ENCODE measurements at regions not wholly inside any gene's neighbourhood (a gene's known extent, or its start where the extent isn't known, plus 50 kb on each side); places are given as distances from the start of the nearest gene placed in this dataset.
"Not testable (repeated sequence)": the region's sequence is repeated elsewhere in the genome, so short reads cannot be mapped to it uniquely, and the experiment has no call there.

DNA sequence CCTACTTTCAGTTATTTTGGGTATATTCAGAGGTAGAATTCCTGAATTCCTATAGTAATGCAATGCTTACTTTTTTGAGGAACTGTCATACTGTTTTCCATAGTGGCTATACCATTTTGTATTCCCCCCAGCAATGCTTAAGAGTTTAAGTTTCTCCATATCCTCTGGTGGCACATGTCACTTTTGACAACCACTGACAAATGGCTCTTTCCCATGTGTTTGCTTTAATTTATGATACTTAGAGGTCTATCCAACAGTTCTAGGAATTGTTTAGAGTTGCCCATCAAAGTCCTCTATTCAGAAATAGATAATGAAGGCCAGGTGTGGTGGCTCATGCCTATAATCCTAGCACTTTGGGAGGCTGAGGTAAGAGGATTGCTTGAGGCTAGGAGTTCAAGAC is 128.9 kb upstream of the CFAP20DC start:
- peaks cover 2% of the 10 kb centered on the region for H3K9me3 ChIP-seq (replicated peaks; ENCODE audit: control insufficient read depth, low read depth, low read length)
- H3K4me1 ChIP-seq (ENCODE audit: control insufficient read depth, insufficient read depth, low read length), result no peaks in the 10 kb centered on the region
- H3K27ac ChIP-seq (ENCODE audit: low read length), result no peak overlapping the region
- H3K36me3 ChIP-seq (ENCODE audit: control insufficient read depth, insufficient read depth, low read length), result no peaks in the 10 kb centered on the region
- DNase-seq, result no peak
- no peak overlapping the region for H3K4me3 ChIP-seq (ENCODE audit: low read length)
- no peaks in the 10 kb centered on the region for H3K27me3 ChIP-seq (ENCODE audit: control insufficient read depth, insufficient read depth, low read length)

GRCh38 chr3:59171491-59171890 is 121.7 kb upstream of the CFAP20DC start:
- no peak overlapping the region for H3K4me3 ChIP-seq (ENCODE audit: low read length)
- H3K36me3 ChIP-seq (ENCODE audit: control insufficient read depth, insufficient read depth, low read length), result no peaks in the 10 kb centered on the region
- DNase-seq, result no peak
- no peaks in the 10 kb centered on the region for H3K27me3 ChIP-seq (ENCODE audit: control insufficient read depth, insufficient read depth, low read length)
- H3K27ac ChIP-seq (ENCODE audit: low read length), result no peak overlapping the region
- no peaks in the 10 kb centered on the region for H3K4me1 ChIP-seq (ENCODE audit: control insufficient read depth, insufficient read depth, low read length)
- H3K9me3 ChIP-seq (replicated peaks; ENCODE audit: control insufficient read depth, low read depth, low read length), result peaks cover 2% of the 10 kb centered on the region
- WGBS (ENCODE audit: insufficient coverage), result no CpG with 5 or more reads among the region's 1 CpG

DNA sequence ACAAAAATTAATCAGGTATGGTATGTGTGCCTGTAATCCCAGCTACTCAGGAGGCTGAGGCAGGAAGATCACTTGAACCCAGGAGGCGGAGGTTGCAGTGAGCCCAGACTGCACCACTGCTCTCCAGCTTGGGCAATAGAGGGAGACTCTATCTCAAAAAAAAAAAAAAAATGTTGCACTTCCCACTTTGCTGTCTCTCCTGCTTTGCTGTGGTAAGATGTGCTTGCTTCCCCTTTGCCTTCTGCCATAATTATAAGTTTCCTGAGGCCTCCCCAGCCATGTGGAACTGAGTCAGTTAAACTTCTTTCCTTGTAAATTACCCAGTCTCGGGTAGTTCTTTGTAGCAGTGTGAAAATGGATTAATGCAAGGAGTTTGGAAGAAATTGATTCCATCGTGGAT is 120.3 kb upstream of the CFAP20DC start:
- not testable (repeated sequence) for H3K4me1 ChIP-seq (ENCODE audit: control insufficient read depth, insufficient read depth, low read length); H3K9me3 ChIP-seq (replicated peaks; ENCODE audit: control insufficient read depth, low read depth, low read length); H3K27me3 ChIP-seq (ENCODE audit: control insufficient read depth, insufficient read depth, low read length); DNase-seq; H3K36me3 ChIP-seq (ENCODE audit: control insufficient read depth, insufficient read depth, low read length); H3K27ac ChIP-seq (ENCODE audit: low read length); H3K4me3 ChIP-seq (ENCODE audit: low read length)
- 88% methylated on average over 1 of the region's 3 CpGs for WGBS (ENCODE audit: insufficient coverage)

DNA sequence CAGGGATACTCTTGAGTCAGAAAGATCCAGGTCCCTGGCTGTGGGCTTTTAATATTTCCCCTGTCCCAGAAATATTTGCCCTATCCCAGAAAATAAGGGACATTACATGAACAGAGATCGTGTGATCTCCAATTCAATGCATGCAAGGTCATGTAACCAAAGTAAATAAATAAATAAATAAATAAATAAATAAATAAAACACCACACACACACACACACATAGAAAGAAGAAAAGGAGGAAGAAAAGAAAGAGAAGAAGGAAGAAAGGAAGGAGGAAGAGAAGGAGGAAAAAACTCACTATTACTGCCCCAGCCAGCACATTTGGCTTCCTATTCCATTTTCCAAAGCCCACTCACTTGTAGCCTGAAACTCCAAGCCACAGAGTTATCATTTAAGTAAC is 117.9 kb upstream of the CFAP20DC start:
- Histone ChIP-seq H3K27me3 (ENCODE audit: control insufficient read depth, insufficient read depth, low read length) (no peaks in the 10 kb centered on the region), H3K4me3 (ENCODE audit: low read length) (no peak overlapping the region), H3K36me3 (ENCODE audit: control insufficient read depth, insufficient read depth, low read length) (no peaks in the 10 kb centered on the region), H3K27ac (ENCODE audit: low read length) (no peak overlapping the region), H3K4me1 (ENCODE audit: control insufficient read depth, insufficient read depth, low read length) (no peaks in the 10 kb centered on the region), H3K9me3 (replicated peaks; ENCODE audit: control insufficient read depth, low read depth, low read length) (no peaks in the 10 kb centered on the region)
- no peak for DNase-seq
- WGBS (ENCODE audit: insufficient coverage), result no CpG with 5 or more reads among the region's 1 CpG

DNA sequence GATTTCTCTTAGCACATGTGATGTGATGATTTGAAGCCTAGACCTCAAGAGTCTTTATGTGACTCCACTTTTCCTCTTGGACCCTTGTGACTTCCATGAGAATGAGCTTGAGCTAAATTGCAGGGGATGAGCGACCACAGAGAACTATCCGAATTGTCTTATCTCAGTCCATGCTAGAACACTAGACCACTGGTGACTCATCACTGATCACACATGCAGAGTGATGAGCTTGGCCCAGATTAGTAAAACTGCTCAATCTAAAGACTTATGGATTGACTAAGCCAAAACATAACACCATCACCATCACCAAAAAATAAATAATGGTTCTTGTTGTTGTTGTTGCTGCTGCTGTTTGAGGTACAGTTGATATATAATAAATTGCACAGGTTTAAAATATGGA is 114.1 kb upstream of the CFAP20DC start:
- DNase-seq, result no peak
- no peaks in the 10 kb centered on the region for H3K36me3 ChIP-seq (ENCODE audit: control insufficient read depth, insufficient read depth, low read length)
- WGBS (ENCODE audit: insufficient coverage), result no CpG with 5 or more reads among the region's 2 CpGs
- no peaks in the 10 kb centered on the region for H3K27me3 ChIP-seq (ENCODE audit: control insufficient read depth, insufficient read depth, low read length)
- H3K4me3 ChIP-seq (ENCODE audit: low read length), result no peak overlapping the region
- H3K27ac ChIP-seq (ENCODE audit: low read length), result no peak overlapping the region
- no peaks in the 10 kb centered on the region for H3K9me3 ChIP-seq (replicated peaks; ENCODE audit: control insufficient read depth, low read depth, low read length)
- H3K4me1 ChIP-seq (ENCODE audit: control insufficient read depth, insufficient read depth, low read length), result no peaks in the 10 kb centered on the region

- H3K9me3 ChIP-seq (replicated peaks; ENCODE audit: control insufficient read depth, low read depth, low read length), result no peaks in the 10 kb centered on the region
- no peaks in the 10 kb centered on the region for H3K4me1 ChIP-seq (ENCODE audit: control insufficient read depth, insufficient read depth, low read length)
- H3K36me3 ChIP-seq (ENCODE audit: control insufficient read depth, insufficient read depth, low read length), result no peaks in the 10 kb centered on the region
- H3K27me3 ChIP-seq (ENCODE audit: control insufficient read depth, insufficient read depth, low read length), result no peaks in the 10 kb centered on the region
- no peak overlapping the region for H3K4me3 ChIP-seq (ENCODE audit: low read length)
- no peak for DNase-seq
- no peak overlapping the region for H3K27ac ChIP-seq (ENCODE audit: low read length)
- 100% methylated on average over 1 of the region's 7 CpGs for WGBS (ENCODE audit: insufficient coverage)
Measured at GRCh38 chr3:59161048-59161447, 111.2 kb upstream of the CFAP20DC start.

DNA sequence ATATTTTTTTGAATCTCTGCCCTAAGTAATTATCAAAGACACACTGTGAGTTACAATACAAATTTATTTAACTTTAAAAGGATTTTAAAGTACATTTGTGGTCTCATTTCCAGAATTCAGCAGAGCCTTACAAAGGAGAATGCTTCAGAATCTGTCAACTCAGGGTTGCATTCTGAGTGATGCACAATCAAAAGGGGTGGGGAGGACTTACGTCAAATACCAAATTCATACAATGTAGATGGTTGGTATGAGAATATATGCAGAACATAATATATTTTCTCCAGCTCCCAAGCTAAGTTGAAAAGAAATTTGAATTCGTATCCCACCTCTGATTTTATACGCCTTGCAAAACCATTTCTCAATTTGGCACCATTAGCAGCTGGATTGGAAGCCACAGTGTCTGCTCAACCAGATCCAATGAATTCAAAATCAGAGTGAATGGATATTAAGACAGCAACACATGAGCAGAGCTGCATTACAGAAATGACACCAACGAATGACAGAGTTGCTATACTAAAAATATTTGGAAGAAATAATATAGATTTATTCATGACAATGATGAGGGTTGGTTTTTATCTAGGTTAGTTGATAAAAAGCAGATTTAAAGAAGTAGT is 110.4 kb upstream of the CFAP20DC start:
- Histone ChIP-seq H3K27ac (ENCODE audit: low read length) (no peak overlapping the region), H3K4me1 (ENCODE audit: control insufficient read depth, insufficient read depth, low read length) (no peaks in the 10 kb centered on the region), H3K27me3 (ENCODE audit: control insufficient read depth, insufficient read depth, low read length) (no peaks in the 10 kb centered on the region), H3K36me3 (ENCODE audit: control insufficient read depth, insufficient read depth, low read length) (no peaks in the 10 kb centered on the region), H3K4me3 (ENCODE audit: low read length) (no peak overlapping the region), H3K9me3 (replicated peaks; ENCODE audit: control insufficient read depth, low read depth, low read length) (no peaks in the 10 kb centered on the region)
- no peak for DNase-seq
- no CpG with 5 or more reads among the region's 4 CpGs for WGBS (ENCODE audit: insufficient coverage)

GRCh38 chr3:59153648-59154047 is 103.8 kb upstream of the CFAP20DC start:
- no peak for DNase-seq

GRCh38 chr3:59152943-59153342 is 103.1 kb upstream of the CFAP20DC start:
- Histone ChIP-seq H3K4me1 (ENCODE audit: control insufficient read depth, insufficient read depth, low read length) (no peaks in the 10 kb centered on the region), H3K4me3 (ENCODE audit: low read length) (no peak overlapping the region), H3K27ac (ENCODE audit: low read length) (no peak overlapping the region), H3K36me3 (ENCODE audit: control insufficient read depth, insufficient read depth, low read length) (no peaks in the 10 kb centered on the region), H3K27me3 (ENCODE audit: control insufficient read depth, insufficient read depth, low read length) (no peaks in the 10 kb centered on the region), H3K9me3 (replicated peaks; ENCODE audit: control insufficient read depth, low read depth, low read length) (no peaks in the 10 kb centered on the region)
- DNase-seq, result no peak
- WGBS (ENCODE audit: insufficient coverage), result no CpG with 5 or more reads among the region's 2 CpGs

More at GRCh38 chr3:59153648-59154047, 103.8 kb upstream of the CFAP20DC start:
- no peaks in the 10 kb centered on the region for H3K4me1 ChIP-seq (ENCODE audit: control insufficient read depth, insufficient read depth, low read length)
- no peaks in the 10 kb centered on the region for H3K27me3 ChIP-seq (ENCODE audit: control insufficient read depth, insufficient read depth, low read length)
- H3K9me3 ChIP-seq (replicated peaks; ENCODE audit: control insufficient read depth, low read depth, low read length), result no peaks in the 10 kb centered on the region
- no peak overlapping the region for H3K4me3 ChIP-seq (ENCODE audit: low read length)
- no peaks in the 10 kb centered on the region for H3K36me3 ChIP-seq (ENCODE audit: control insufficient read depth, insufficient read depth, low read length)
- no peak overlapping the region for H3K27ac ChIP-seq (ENCODE audit: low read length)
- no CpG with 5 or more reads among the region's 1 CpG for WGBS (ENCODE audit: insufficient coverage)

GRCh38 chr3:59150039-59150438 is 100.2 kb upstream of the CFAP20DC start:
- H3K27me3 ChIP-seq (ENCODE audit: control insufficient read depth, insufficient read depth, low read length), result no peaks in the 10 kb centered on the region
- H3K27ac ChIP-seq (ENCODE audit: low read length), result no peak overlapping the region
- WGBS (ENCODE audit: insufficient coverage), result 97% methylated on average over 2 of the region's 3 CpGs
- H3K4me1 ChIP-seq (ENCODE audit: control insufficient read depth, insufficient read depth, low read length), result no peaks in the 10 kb centered on the region
- H3K4me3 ChIP-seq (ENCODE audit: low read length), result no peak overlapping the region
- no peaks in the 10 kb centered on the region for H3K36me3 ChIP-seq (ENCODE audit: control insufficient read depth, insufficient read depth, low read length)
- DNase-seq, result no peak
- no peaks in the 10 kb centered on the region for H3K9me3 ChIP-seq (replicated peaks; ENCODE audit: control insufficient read depth, low read depth, low read length)

DNA sequence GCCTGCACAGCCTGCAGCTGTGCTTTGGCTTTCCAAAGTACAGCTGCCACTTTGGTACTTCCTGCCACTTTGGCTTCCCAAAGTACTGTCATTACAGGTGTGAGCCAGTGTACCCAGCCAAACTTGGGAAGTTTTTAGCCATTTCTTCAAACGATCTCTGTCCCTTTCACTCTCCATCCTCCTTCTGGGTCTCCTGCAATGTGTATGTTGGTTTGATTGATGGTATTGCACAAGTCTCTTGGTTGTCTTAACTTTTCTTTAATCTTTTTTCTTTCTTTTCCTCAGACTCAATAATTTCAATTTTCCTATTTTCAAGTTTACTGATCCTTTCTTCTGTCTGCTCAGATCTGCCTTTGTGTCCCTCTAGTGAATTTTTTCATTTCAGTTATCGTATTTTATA is 99.3 kb upstream of the CFAP20DC start:
- Histone ChIP-seq H3K36me3 (ENCODE audit: control insufficient read depth, insufficient read depth, low read length) (no peaks in the 10 kb centered on the region), H3K4me1 (ENCODE audit: control insufficient read depth, insufficient read depth, low read length) (no peaks in the 10 kb centered on the region), H3K27me3 (ENCODE audit: control insufficient read depth, insufficient read depth, low read length) (no peaks in the 10 kb centered on the region), H3K9me3 (replicated peaks; ENCODE audit: control insufficient read depth, low read depth, low read length) (no peaks in the 10 kb centered on the region), H3K27ac (ENCODE audit: low read length) (no peak overlapping the region), H3K4me3 (ENCODE audit: low read length) (no peak overlapping the region)
- no peak for DNase-seq
- no CpG with 5 or more reads among the region's 2 CpGs for WGBS (ENCODE audit: insufficient coverage)

Measured in muscle of leg (tissue), 3 donors.